NCI-H82 treated with DMSO at 0.1 percent for 48 hours (cell line): ENCODE measurements at regions not wholly inside any gene's neighbourhood (a gene's known extent, or its start where the extent isn't known, plus 50 kb on each side); places are given as distances from the start of the nearest gene placed in this dataset.

Experiments used
- DNase-seq: peaks from one replicate; lab custom pipeline; 2025; ENCODE audit not compliant: unreplicated experiment; lab: John Stamatoyannopoulos, UW

GRCh38 chr10:57222129-57222528, 861.1 kb upstream of the ZWINT start:
- DNase-seq: no peak

- no peak for DNase-seq
These were observed 860.6 kb upstream of the ZWINT start for GRCh38 chr10:57221674-57222073.

- no peak for DNase-seq
These were observed 857.3 kb upstream of the ZWINT start for GRCh38 chr10:57218382-57218781.

- no peak for DNase-seq
These were observed 841.3 kb upstream of the ZWINT start for GRCh38 chr10:57202356-57202755.

GRCh38 chr10:57188846-57189245, 827.8 kb upstream of the ZWINT start:
- DNase-seq: no peak

GRCh38 chr10:57186201-57186600, 825.1 kb upstream of the ZWINT start:
- DNase-seq: no peak

- DNase-seq: no peak
These were observed 808.5 kb upstream of the ZWINT start for GRCh38 chr10:57169597-57169996.

GRCh38 chr10:57168611-57169240, 807.7 kb upstream of the ZWINT start:
- no peak for DNase-seq

- no peak for DNase-seq
These were observed 804.6 kb upstream of the ZWINT start for GRCh38 chr10:57165671-57166070.

GRCh38 chr10:57162231-57162630, 801.2 kb upstream of the ZWINT start:
- DNase-seq: no peak

GRCh38 chr10:57161157-57161556, 800.1 kb upstream of the ZWINT start:
- no peak for DNase-seq

- DNase-seq: no peak
These were observed 784.5 kb upstream of the ZWINT start for GRCh38 chr10:57145548-57145947.

- DNase-seq: no peak
These were observed 782.0 kb upstream of the ZWINT start for GRCh38 chr10:57142925-57143576.

- no peak for DNase-seq
These were observed 780.6 kb upstream of the ZWINT start for GRCh38 chr10:57141708-57142107.

- DNase-seq: no peak
These were observed 758.6 kb upstream of the ZWINT start for GRCh38 chr10:57119684-57120083.

- DNase-seq: no peak
These were observed 752.5 kb upstream of the ZWINT start for GRCh38 chr10:57113545-57113944.

- DNase-seq: no peak
These were observed 741.2 kb upstream of the ZWINT start for GRCh38 chr10:57102236-57102635.

GRCh38 chr10:57098146-57098545, 737.1 kb upstream of the ZWINT start:
- DNase-seq: no peak

GRCh38 chr10:57096044-57096443, 735.0 kb upstream of the ZWINT start:
- no peak for DNase-seq

GRCh38 chr10:57094965-57095364, 733.9 kb upstream of the ZWINT start:
- DNase-seq: no peak

- DNase-seq: no peak
These were observed 733.0 kb upstream of the ZWINT start for GRCh38 chr10:57094083-57094482.

- no peak for DNase-seq
These were observed 692.5 kb upstream of the ZWINT start for GRCh38 chr10:57053530-57053929.

GRCh38 chr10:57049096-57049495, 688.0 kb upstream of the ZWINT start:
- DNase-seq: no peak
